Ishikawa (cell line): ENCODE measurements at regions not wholly inside any gene's neighbourhood (a gene's known extent, or its start where the extent isn't known, plus 50 kb on each side); places are given as distances from the start of the nearest gene placed in this dataset.

Source experiments
- RAD21 ChIP-seq: IDR thresholded peaks from 2 replicates; pipeline ENCODE4 v1.6.1; 2012; ENCODE audit warnings: low read depth
- TAF1 ChIP-seq: IDR thresholded peaks from 2 replicates; pipeline ENCODE4 v1.6.1; 2012; ENCODE audit warnings: low read depth, mild to moderate bottlenecking
- YY1 ChIP-seq: IDR thresholded peaks from 2 replicates; pipeline ENCODE4 v1.6.1; 2012; ENCODE audit warnings: low read depth

DNA sequence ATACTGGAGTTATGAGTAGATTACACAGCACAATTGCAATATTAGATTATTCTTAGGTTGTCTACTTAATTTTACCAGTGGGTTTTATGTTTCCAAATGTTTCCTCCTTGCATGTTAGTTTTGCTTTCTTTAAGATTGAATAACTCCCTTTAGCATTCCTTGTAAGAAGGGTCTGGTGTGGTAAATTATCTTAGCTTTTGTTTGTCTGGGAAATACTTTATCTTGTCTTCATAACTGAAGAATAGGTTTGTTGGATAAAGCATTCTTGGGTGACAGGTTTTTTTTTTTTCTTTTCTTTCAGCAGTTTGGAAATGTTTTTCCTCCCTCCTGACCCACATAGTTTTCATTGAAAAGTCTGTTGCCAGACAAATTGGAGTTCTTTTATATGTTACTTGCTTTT is 531.1 kb downstream of the ANXA1 start:
- TF ChIP-seq RAD21 = no peak
- no peak for TF ChIP-seq TAF1
- TF ChIP-seq YY1 = no peak
